ENCODE measurements at regions not wholly inside any gene's neighbourhood (a gene's known extent, or its start where the extent isn't known, plus 50 kb on each side); places are given as distances from the start of the nearest gene placed in this dataset.

GRCh38 chr17:77036136-77036840 is 104.5 kb upstream of the SEC14L1 start:
- ATAC-seq (ENCODE audit: insufficient read depth, low read depth): no peak
- H3K4me2 ChIP-seq (ENCODE audit: insufficient read depth, low read length): no peak overlapping the region
- H3K79me2 ChIP-seq (ENCODE audit: insufficient read depth, low read length): no peaks in the 10 kb centered on the region
- H3K27ac ChIP-seq (ENCODE audit: low read length): no peak overlapping the region
- no peak for DNase-seq
- no peaks in the 10 kb centered on the region for H3K4me1 ChIP-seq (ENCODE audit: insufficient read depth, low read length)
- no peak for TF ChIP-seq EZH2 (IDR thresholded peaks at IDR 0.05; ENCODE audit: borderline replicate concordance, low read depth, low read length, severe bottlenecking)
- no peak for TF ChIP-seq CTCF (IDR thresholded peaks at IDR 0.05; ENCODE audit: borderline replicate concordance, extremely low read depth, low read length, poor library complexity, severe bottlenecking)
- no peak overlapping the region for H3K4me3 ChIP-seq (ENCODE audit: low read depth in 1 of 2, low read length in 2 of 2)
- no peak overlapping the region for H3K9ac ChIP-seq (ENCODE audit: low read depth, low read length)
- no peaks in the 10 kb centered on the region for H3K27me3 ChIP-seq (ENCODE audit: insufficient read depth, low read length, poor library complexity)
- H3K9me3 ChIP-seq (ENCODE audit: insufficient read depth, low read length, severe bottlenecking): peaks cover 9% of the 10 kb centered on the region
- H4K20me1 ChIP-seq (ENCODE audit: insufficient read depth, low read length): no peaks in the 10 kb centered on the region
- no peaks in the 10 kb centered on the region for H3K36me3 ChIP-seq (ENCODE audit: insufficient read depth, low read length)
- no peak overlapping the region for H2AFZ ChIP-seq (ENCODE audit: low read depth, low read length)

GRCh38 chr17:77036841-77037381 is 103.9 kb upstream of the SEC14L1 start:
- H3K9me3 ChIP-seq (ENCODE audit: insufficient read depth, low read length, severe bottlenecking): peaks cover 3% of the 10 kb centered on the region
- H3K36me3 ChIP-seq (ENCODE audit: insufficient read depth, low read length): no peaks in the 10 kb centered on the region
- TF ChIP-seq EZH2 (IDR thresholded peaks at IDR 0.05; ENCODE audit: borderline replicate concordance, low read depth, low read length, severe bottlenecking) (no peak), CTCF (IDR thresholded peaks at IDR 0.05; ENCODE audit: borderline replicate concordance, extremely low read depth, low read length, poor library complexity, severe bottlenecking) (no peak)
- H3K27me3 ChIP-seq (ENCODE audit: insufficient read depth, low read length, poor library complexity): no peaks in the 10 kb centered on the region
- no peaks in the 10 kb centered on the region for H3K79me2 ChIP-seq (ENCODE audit: insufficient read depth, low read length)
- DNase-seq: no peak
- no peak overlapping the region for H3K4me2 ChIP-seq (ENCODE audit: insufficient read depth, low read length)
- no peak overlapping the region for H3K4me3 ChIP-seq (ENCODE audit: low read depth in 1 of 2, low read length in 2 of 2)
- no peak overlapping the region for H3K9ac ChIP-seq (ENCODE audit: low read depth, low read length)
- H3K4me1 ChIP-seq (ENCODE audit: insufficient read depth, low read length): no peaks in the 10 kb centered on the region
- H2AFZ ChIP-seq (ENCODE audit: low read depth, low read length): no peak overlapping the region
- no peak overlapping the region for H3K27ac ChIP-seq (ENCODE audit: low read length)
- no peak for ATAC-seq (ENCODE audit: insufficient read depth, low read depth)
- no peaks in the 10 kb centered on the region for H4K20me1 ChIP-seq (ENCODE audit: insufficient read depth, low read length)

GRCh38 chr17:77037943-77038342 is 102.8 kb upstream of the SEC14L1 start:
- Histone ChIP-seq H3K9me3 (ENCODE audit: insufficient read depth, low read length, severe bottlenecking) (no peaks in the 10 kb centered on the region), H3K79me2 (ENCODE audit: insufficient read depth, low read length) (no peaks in the 10 kb centered on the region), H3K4me3 (ENCODE audit: low read depth in 1 of 2, low read length in 2 of 2) (no peak overlapping the region), H2AFZ (ENCODE audit: low read depth, low read length) (no peak overlapping the region), H3K27ac (ENCODE audit: low read length) (no peak overlapping the region), H3K4me2 (ENCODE audit: insufficient read depth, low read length) (no peak overlapping the region), H3K36me3 (ENCODE audit: insufficient read depth, low read length) (no peaks in the 10 kb centered on the region), H3K9ac (ENCODE audit: low read depth, low read length) (no peak overlapping the region), H4K20me1 (ENCODE audit: insufficient read depth, low read length) (no peaks in the 10 kb centered on the region), H3K27me3 (ENCODE audit: insufficient read depth, low read length, poor library complexity) (no peaks in the 10 kb centered on the region), H3K4me1 (ENCODE audit: insufficient read depth, low read length) (no peaks in the 10 kb centered on the region)
- TF ChIP-seq CTCF (IDR thresholded peaks at IDR 0.05; ENCODE audit: borderline replicate concordance, extremely low read depth, low read length, poor library complexity, severe bottlenecking): no peak
- no peak for DNase-seq
- no peak for ATAC-seq (ENCODE audit: insufficient read depth, low read depth)
